Progenitor cell of endocrine pancreas (in vitro differentiated cells): ENCODE measurements at regions not wholly inside any gene's neighbourhood (a gene's known extent, or its start where the extent isn't known, plus 50 kb on each side); places are given as distances from the start of the nearest gene placed in this dataset.

Experiments
- DNase-seq: peaks from one replicate; pipeline ENCODE4 v3.0.0; 2021; ENCODE audit warnings: low spot score; ENCODE audit not compliant: unreplicated experiment
- H3K27ac Mint-ChIP-seq: 2 replicates; pipeline ENCODE4 v1.8.0; 2021; ENCODE audit warnings: mild to moderate bottlenecking, moderate library complexity, mixed read lengths
- H3K27me3 Mint-ChIP-seq: 2 replicates; pipeline ENCODE4 v1.8.0; 2021; ENCODE audit warnings: mixed read lengths
- H3K36me3 Mint-ChIP-seq: 2 replicates; pipeline ENCODE4 v1.8.0; 2022; ENCODE audit warnings: mixed read lengths; ENCODE audit not compliant: insufficient read depth
- H3K4me1 Mint-ChIP-seq: 2 replicates; pipeline ENCODE4 v1.8.0; 2021; ENCODE audit warnings: low read depth, mixed read lengths
- H3K4me3 Mint-ChIP-seq: 2 replicates; pipeline ENCODE4 v1.8.0; 2021; ENCODE audit warnings: low read depth, mild to moderate bottlenecking, moderate library complexity, mixed read lengths
- H3K9me3 Mint-ChIP-seq: 2 replicates; pipeline ENCODE4 v1.8.0; 2021; ENCODE audit warnings: low read depth, mixed read lengths
- TF ChIP-seq, protein P1 (sequence below): fragments of 200-600 bp; sonication (generic); IDR thresholded peaks from one replicate; pipeline ENCODE4 v1.5.0; 2021; ENCODE audit warnings: antibody characterized with exemption, mild to moderate bottlenecking; ENCODE audit not compliant: unreplicated experiment

DNA sequence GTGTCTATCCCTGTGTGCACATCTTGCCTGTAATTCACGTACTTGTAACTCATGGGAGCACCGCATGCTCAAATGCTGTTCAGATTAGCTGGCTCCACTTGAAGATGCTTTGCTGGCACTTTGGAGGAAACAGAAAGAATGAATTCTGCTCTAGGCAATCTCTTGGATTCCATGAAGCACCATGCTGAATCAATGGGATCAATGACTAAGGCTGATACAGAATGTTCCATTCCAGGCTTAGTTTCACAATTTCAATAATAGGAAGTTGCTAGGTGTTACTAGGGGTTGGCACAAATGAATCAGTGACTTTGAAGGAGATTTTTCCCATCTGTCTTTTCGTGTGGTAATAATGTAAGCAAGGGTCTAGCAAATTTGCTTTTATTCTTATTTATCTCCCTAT, 328.8 kb downstream of the OSR1 start:
- Mint-ChIP-seq H3K27me3 (no peaks in the 10 kb centered on the region), H3K4me1 (peaks cover 15% of the 10 kb centered on the region), H3K9me3 (no peaks in the 10 kb centered on the region), H3K36me3 (no peaks in the 10 kb centered on the region), H3K4me3 (no peak overlapping the region), H3K27ac (no peak overlapping the region)
- no peak for DNase-seq
- TF ChIP-seq, protein P1, sequence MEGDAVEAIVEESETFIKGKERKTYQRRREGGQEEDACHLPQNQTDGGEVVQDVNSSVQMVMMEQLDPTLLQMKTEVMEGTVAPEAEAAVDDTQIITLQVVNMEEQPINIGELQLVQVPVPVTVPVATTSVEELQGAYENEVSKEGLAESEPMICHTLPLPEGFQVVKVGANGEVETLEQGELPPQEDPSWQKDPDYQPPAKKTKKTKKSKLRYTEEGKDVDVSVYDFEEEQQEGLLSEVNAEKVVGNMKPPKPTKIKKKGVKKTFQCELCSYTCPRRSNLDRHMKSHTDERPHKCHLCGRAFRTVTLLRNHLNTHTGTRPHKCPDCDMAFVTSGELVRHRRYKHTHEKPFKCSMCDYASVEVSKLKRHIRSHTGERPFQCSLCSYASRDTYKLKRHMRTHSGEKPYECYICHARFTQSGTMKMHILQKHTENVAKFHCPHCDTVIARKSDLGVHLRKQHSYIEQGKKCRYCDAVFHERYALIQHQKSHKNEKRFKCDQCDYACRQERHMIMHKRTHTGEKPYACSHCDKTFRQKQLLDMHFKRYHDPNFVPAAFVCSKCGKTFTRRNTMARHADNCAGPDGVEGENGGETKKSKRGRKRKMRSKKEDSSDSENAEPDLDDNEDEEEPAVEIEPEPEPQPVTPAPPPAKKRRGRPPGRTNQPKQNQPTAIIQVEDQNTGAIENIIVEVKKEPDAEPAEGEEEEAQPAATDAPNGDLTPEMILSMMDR: no peak

DNA sequence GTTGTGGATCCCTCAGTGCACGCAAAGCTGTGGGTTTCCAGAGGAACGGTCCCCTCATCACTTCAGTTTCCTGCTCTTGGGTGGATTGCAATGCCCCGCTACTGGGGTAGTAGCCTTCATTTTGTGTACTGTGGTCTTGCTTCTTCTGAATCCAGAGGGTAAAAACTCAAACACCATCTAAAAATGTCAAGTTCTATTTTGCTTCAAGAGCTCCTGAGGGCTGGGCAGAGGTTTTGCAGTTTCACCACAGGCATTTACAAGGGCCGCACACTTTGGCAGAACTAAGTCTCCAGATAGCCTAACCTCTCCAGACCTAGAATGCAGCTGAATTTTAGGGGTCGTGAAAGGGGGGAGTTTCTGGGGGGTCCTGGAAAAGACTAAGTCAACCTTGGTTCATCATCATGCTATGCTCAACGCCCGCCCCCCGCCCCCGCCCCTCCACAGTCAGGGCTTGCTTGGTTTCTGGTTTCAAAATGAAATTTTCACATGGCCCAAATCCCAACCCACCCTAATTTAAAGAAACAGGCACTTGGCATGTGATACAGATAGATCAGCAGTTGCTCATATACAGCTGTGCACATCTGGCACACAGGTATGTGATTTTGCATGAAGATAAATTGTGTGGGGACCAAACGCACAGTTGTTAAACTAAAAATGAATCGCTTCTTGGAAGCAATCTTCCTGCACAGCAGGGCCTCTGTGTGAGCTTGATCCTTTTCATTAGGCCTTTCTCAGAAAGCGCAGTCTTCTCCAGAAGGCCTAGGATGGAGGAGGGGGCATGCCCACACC, 329.6 kb downstream of the OSR1 start:
- TF ChIP-seq, protein P1: no peak
- Mint-ChIP-seq H3K27ac (no peak overlapping the region), H3K27me3 (no peaks in the 10 kb centered on the region), H3K9me3 (no peaks in the 10 kb centered on the region), H3K36me3 (no peaks in the 10 kb centered on the region), H3K4me1 (peaks cover 15% of the 10 kb centered on the region), H3K4me3 (no peak overlapping the region)
- DNase-seq: no peak

DNA sequence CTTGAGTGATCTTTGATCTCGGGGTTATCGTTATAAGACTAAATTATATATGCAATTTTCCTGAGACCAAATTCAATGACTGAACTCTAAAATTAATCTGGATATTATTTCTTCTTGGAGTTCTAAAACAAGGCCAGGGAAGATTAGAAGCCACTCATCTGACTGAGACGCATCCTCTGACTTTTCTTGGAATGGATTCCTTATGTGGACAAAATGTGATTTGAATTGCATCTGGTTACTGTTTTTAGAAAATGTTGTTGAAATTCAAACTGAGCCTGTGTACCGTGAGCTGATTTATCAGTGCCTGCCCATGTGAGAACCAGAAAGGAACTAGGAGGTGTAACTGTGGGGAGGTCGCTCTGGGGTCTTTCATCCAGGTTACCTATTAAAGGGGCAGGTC, 330.8 kb downstream of the OSR1 start:
- TF ChIP-seq, protein P1: no peak
- H3K4me1 Mint-ChIP-seq: peaks cover 15% of the 10 kb centered on the region
- no peak overlapping the region for H3K4me3 Mint-ChIP-seq
- H3K27me3 Mint-ChIP-seq: no peaks in the 10 kb centered on the region
- H3K27ac Mint-ChIP-seq: peak overlapping the region; percentile 38
- no peaks in the 10 kb centered on the region for H3K9me3 Mint-ChIP-seq
- no peaks in the 10 kb centered on the region for H3K36me3 Mint-ChIP-seq
- no peak for DNase-seq

DNA sequence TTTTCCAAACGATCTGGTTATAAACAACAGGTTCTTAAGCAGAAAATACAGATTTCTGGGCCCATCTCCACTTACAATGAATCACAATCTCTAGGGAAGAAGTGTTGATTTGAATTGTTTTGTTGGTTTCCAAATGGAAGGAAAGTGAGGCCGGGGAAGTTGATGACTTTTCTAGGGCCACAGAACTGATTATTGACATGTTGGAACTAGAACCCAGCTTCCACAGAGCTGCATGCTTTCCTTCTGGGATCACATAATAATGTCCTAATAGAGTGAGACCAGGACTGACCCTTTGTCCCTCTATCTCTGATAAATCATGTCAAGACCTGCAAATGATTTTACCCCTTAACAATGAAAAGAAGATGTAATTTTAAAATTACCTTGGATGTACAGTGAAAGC, 332.2 kb downstream of the OSR1 start:
- no peak for DNase-seq
- Mint-ChIP-seq H3K36me3 (no peaks in the 10 kb centered on the region), H3K4me3 (no peak overlapping the region), H3K9me3 (no peaks in the 10 kb centered on the region), H3K27me3 (no peaks in the 10 kb centered on the region), H3K27ac (no peak overlapping the region), H3K4me1 (peaks cover 15% of the 10 kb centered on the region)
- TF ChIP-seq, protein P1: no peak

DNA sequence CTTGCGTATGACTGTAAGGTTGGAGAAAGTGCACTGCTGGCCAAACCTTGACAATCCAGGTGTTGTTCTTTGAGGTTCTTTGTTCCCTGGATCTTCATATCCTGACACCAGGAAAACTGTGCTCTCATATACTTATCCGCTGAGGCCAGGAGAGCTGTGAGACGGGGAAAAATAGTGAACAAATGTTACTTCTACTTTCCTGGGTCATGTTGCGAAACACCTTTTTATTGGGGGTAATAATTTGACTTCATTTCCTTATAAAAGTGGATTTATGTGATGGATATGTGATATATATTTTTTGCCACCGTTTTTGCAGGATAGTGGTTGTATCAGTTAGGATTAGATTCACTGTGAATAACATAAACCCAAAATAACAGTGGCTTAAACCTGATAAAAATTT, 336.1 kb downstream of the OSR1 start:
- H3K36me3 Mint-ChIP-seq: no peaks in the 10 kb centered on the region
- H3K27me3 Mint-ChIP-seq: no peaks in the 10 kb centered on the region
- no peak for DNase-seq
- H3K9me3 Mint-ChIP-seq: no peaks in the 10 kb centered on the region
- peaks cover 4% of the 10 kb centered on the region for H3K4me1 Mint-ChIP-seq
- no peak overlapping the region for H3K27ac Mint-ChIP-seq
- H3K4me3 Mint-ChIP-seq: no peak overlapping the region
- TF ChIP-seq, protein P1: no peak
